ENCODE measurements at regions not wholly inside any gene's neighbourhood (a gene's known extent, or its start where the extent isn't known, plus 50 kb on each side); places are given as distances from the start of the nearest gene placed in this dataset.
A peak's percentile ranks its signal among the peaks of the same experiment; 100 is the strongest.

DNA sequence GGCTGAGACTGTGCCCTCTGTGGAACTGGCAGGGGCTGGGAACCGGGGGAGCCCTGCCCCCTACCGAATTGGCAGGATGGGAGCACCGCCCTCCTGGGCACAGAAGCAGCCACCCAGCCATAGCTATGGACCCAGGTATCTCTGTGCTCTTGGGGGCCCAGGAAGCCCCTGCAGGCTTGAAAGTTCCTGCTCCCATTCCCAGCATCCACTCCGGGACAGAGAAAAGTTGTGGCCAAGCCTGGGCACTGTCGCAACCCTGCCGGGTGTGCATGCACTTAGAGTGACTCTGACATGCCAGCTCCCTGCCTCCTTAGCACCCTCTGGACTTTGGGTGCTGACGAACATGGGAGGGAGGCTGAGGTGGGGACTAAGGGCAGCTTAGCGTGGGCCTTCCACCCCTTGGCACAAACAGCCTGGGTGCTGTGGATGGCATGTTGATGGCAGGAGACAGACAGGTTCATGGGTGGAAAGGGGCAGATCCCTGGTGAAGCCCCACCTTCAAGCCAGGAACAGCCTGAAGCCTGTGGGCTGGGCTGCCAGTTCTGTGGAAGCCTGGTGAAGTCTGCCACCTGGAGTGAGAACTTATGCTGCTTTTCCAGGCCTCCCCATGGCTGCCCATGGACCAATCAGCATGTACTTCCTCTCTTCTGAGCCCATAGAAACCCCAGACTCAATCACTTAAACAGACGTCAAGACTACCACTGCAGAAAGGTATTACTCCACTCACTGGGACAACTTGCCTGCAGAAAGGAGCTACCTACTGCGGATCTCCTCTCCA is 279.0 kb downstream of the ATXN7L3B start:
- H3K36me3 Mint-ChIP-seq (ENCODE audit: low read depth), result no peaks in the 10 kb centered on the region
- H3K4me3 Mint-ChIP-seq, result no peak overlapping the region
- no peaks in the 10 kb centered on the region for H3K4me1 Mint-ChIP-seq
- H3K27me3 Mint-ChIP-seq, result no peaks in the 10 kb centered on the region
- no peak for ATAC-seq (replicated peaks)
- no peak overlapping the region for H3K27ac Mint-ChIP-seq
- peaks cover 12% of the 10 kb centered on the region for H3K9me3 Mint-ChIP-seq

DNA sequence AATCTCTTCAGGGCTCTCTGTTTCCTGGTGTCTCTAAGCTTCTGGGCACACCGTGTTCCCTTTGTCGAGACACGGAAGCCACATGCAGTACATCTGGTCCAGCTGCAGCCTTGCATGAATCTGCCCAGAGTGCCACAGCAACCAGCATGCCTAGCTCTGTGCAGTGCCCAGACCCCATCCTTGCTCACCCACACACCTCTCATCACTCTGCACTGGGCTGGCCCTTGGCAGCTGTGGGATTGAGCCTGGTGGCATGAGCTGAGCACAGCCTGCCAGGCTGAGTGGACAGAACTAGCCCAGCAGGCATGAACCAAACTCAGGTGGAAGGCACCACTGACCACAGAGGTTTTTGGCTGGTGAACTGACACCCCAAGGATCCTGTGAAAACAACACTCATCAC is 279.9 kb downstream of the ATXN7L3B start:
- Mint-ChIP-seq H3K9me3 (peaks cover 12% of the 10 kb centered on the region), H3K4me3 (no peak overlapping the region), H3K27ac (no peak overlapping the region), H3K4me1 (no peaks in the 10 kb centered on the region), H3K27me3 (no peaks in the 10 kb centered on the region), H3K36me3 (ENCODE audit: low read depth) (no peaks in the 10 kb centered on the region)
- no peak for ATAC-seq (replicated peaks)

DNA sequence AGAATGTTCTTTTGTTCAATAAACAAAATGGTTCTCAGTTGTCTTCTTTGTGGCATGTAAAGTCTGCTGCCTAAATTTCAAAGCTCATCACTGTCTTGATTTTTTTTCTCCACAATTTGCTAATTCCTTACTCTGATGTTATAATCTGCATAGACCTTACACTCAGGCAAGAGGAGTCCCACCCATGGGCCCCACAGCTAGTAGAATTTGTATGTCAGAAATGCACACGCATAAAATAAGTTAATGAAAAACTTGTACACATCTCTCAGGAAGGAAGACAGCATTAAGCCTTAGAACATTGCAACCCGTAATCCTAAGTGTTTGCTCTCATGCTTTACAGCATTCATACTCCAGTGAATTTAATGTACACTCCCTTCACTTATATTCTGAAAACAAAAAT is 280.8 kb downstream of the ATXN7L3B start:
- no peaks in the 10 kb centered on the region for H3K36me3 Mint-ChIP-seq (ENCODE audit: low read depth)
- H3K27me3 Mint-ChIP-seq, result no peaks in the 10 kb centered on the region
- no peak for ATAC-seq (replicated peaks)
- peaks cover 12% of the 10 kb centered on the region for H3K9me3 Mint-ChIP-seq
- no peak overlapping the region for H3K27ac Mint-ChIP-seq
- H3K4me1 Mint-ChIP-seq, result no peaks in the 10 kb centered on the region
- no peak overlapping the region for H3K4me3 Mint-ChIP-seq

DNA sequence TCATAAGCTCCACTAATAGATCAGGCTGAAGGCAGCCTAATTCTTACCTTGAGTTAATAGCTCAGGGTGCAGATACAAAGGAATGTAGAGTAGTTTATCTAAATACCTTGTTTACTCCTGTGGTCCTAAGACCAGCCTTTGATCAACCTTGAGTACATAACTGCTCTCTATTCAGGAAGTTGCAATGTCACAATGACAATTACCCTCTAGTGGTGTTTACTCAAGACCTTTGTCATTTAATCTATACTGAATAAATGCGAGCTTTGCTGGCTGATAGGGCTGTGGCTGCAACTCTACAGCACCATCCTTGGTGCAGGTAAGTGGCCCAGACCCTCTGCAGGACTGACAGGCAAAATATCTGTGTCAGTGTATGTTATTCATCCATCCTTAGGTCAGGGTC is 282.7 kb downstream of the ATXN7L3B start:
- Mint-ChIP-seq H3K27ac (no peak overlapping the region), H3K36me3 (ENCODE audit: low read depth) (no peaks in the 10 kb centered on the region), H3K4me3 (no peak overlapping the region), H3K9me3 (peaks cover 5% of the 10 kb centered on the region), H3K4me1 (no peaks in the 10 kb centered on the region), H3K27me3 (no peaks in the 10 kb centered on the region)
- ATAC-seq (replicated peaks), result no peak

DNA sequence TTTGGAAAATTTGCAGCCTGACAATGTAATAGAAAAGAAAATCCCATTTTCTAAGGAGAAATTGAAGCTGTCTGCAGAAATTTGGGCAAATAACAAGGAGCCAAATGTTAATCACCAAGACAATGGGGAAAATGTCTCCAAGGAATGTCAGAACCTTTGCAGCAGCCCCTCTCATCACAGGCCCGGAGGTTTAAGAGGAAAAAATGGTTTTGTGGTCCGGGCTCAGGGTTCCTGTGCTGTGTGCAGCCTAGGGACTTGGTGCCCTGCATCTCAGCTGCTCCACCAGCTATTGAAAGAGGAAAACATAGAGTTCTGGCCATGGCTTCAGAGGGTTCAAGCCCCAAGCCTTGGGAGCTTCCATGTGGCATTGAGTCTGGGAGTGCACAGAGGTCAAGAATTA is 298.9 kb downstream of the ATXN7L3B start:
- Mint-ChIP-seq H3K4me3 (no peak overlapping the region), H3K36me3 (ENCODE audit: low read depth) (no peaks in the 10 kb centered on the region), H3K27me3 (no peaks in the 10 kb centered on the region), H3K9me3 (peaks cover 8% of the 10 kb centered on the region), H3K4me1 (no peaks in the 10 kb centered on the region), H3K27ac (no peak overlapping the region)
- ATAC-seq (replicated peaks), result no peak

DNA sequence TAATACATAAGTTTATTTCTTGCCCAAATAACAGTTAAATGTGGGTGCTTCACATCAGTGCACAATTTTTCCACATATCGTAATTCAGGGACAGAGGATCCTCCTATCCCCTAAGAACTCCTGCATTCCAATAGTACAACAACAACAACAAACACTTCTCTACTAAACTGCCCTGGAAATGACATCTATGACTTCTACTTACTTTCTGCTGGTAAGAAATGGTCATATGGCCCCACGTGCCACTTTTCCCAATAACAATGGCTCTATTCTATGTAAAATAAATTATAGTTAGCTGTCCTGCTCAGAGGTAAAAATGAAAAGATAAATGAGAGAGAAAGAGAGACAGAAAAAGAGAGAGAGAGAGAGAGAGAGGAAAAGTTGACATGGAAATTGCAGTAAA is 308.5 kb downstream of the ATXN7L3B start:
- Mint-ChIP-seq H3K4me1 (no peaks in the 10 kb centered on the region), H3K9me3 (no peaks in the 10 kb centered on the region), H3K4me3 (no peak overlapping the region), H3K27ac (no peak overlapping the region), H3K36me3 (ENCODE audit: low read depth) (no peaks in the 10 kb centered on the region), H3K27me3 (no peaks in the 10 kb centered on the region)
- ATAC-seq (replicated peaks), result no peak

DNA sequence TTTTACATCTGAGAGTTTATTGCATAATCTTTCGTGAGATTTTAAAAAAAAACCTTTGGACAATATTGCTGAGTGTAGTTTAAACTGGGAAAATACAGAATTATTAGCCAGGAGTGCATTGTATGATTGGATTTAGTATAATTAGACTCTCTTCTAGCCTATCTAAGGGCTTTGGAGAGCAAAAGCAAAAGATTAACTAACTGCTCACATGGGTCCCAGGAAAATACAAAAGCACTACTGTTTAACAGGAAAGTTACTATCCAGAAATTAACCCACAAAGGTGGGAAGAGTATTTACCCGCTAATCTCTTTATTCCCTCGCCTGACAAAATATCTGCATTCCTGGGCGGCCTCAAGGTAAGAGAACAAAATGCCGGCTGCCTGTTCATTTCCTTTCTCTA is 309.5 kb downstream of the ATXN7L3B start:
- H3K27ac Mint-ChIP-seq, result no peak overlapping the region
- H3K9me3 Mint-ChIP-seq, result no peaks in the 10 kb centered on the region
- no peak for ATAC-seq (replicated peaks)
- no peaks in the 10 kb centered on the region for H3K27me3 Mint-ChIP-seq
- no peak overlapping the region for H3K4me3 Mint-ChIP-seq
- no peaks in the 10 kb centered on the region for H3K4me1 Mint-ChIP-seq
- no peaks in the 10 kb centered on the region for H3K36me3 Mint-ChIP-seq (ENCODE audit: low read depth)

DNA sequence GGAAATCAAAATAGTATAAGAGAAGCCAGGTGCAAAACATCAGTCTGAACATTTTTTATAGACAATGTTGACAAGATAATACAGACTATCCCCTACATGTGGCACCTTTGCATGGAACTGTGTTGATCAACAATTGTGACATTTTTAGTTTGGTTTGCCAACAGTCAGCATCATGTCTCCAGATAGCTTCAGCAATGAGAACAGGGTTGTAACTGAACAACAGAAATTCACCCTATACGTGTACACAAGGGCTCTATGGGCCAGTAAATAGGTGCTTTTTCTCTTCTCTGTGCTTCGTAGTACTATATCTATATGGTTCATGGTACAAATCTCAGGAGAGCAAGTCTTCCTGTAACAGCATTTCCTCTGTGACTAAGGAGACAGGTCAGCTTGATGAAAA is 310.4 kb downstream of the ATXN7L3B start:
- Mint-ChIP-seq H3K9me3 (no peaks in the 10 kb centered on the region), H3K27me3 (no peaks in the 10 kb centered on the region), H3K27ac (no peak overlapping the region), H3K36me3 (ENCODE audit: low read depth) (no peaks in the 10 kb centered on the region), H3K4me3 (no peak overlapping the region), H3K4me1 (no peaks in the 10 kb centered on the region)
- no peak for ATAC-seq (replicated peaks)

DNA sequence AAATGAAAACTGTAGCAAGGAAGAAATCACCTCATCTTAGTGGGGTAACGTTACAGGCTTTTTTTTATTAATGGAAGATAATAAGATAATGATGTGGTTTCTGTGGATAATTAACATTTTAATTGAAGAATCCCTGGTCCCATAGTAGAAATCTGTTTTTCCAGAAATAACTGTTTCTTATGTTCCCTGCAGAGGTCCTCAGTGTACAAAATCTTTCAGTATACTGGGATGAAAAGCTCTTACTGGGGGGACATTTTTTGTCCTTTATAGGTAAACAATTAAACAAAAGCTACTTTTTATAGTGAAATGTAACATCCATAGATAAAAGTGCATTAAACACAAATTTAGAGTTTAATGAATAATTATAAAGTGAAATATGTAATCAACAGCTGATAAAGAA is 312.2 kb downstream of the ATXN7L3B start:
- Mint-ChIP-seq H3K9me3 (no peaks in the 10 kb centered on the region), H3K4me3 (no peak overlapping the region)
- no peak for ATAC-seq (replicated peaks)

DNA sequence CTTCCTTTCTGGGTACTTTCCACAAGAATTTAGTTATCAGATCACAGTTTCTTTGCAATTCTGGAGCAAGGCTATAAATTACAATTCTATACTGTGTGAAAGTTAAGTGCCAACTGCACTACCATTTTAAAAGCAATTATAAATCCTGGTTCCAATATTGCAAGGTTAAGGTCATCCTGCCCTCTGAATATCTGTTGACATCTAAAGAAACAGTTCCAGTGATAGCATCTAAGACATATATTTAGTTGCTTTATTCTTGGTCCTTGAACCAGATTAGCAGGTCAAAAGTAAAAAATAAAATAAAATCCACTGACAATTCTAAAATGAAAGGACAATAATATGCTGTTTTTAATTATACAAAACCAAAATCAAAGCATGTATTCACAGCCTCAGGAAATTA is 334.2 kb downstream of the ATXN7L3B start:
- H3K9me3 Mint-ChIP-seq, result no peaks in the 10 kb centered on the region

More for the DNA sequence above, 312.2 kb downstream of the ATXN7L3B start:
- no peaks in the 10 kb centered on the region for H3K27me3 Mint-ChIP-seq
- no peaks in the 10 kb centered on the region for H3K36me3 Mint-ChIP-seq (ENCODE audit: low read depth)
- no peak overlapping the region for H3K27ac Mint-ChIP-seq
- no peaks in the 10 kb centered on the region for H3K4me1 Mint-ChIP-seq

DNA sequence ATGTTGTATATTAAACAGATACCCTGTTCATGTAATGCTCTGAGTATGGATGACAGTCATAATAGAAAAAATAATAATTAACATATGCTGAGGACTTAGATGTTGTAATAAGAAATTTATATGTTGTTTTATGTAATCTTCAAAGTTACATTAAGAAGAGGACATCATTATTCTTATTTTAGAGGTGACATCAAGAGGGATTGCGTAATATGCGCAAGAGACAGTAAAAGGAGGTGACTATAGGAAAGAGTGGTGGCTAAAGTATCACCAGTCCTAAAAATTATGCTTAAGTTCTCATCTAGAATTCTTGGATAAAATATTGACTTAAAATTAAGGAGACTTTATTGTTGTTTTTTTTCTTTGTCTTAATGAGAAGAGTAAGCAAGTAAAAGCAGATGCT is 323.9 kb downstream of the KCNC2 start:
- no peak for ATAC-seq (replicated peaks)
- H3K9me3 Mint-ChIP-seq, result no peaks in the 10 kb centered on the region
- H3K36me3 Mint-ChIP-seq (ENCODE audit: low read depth), result no peaks in the 10 kb centered on the region
- no peak overlapping the region for H3K4me3 Mint-ChIP-seq
- no peak overlapping the region for H3K27ac Mint-ChIP-seq
- H3K4me1 Mint-ChIP-seq, result peaks cover 14% of the 10 kb centered on the region
- no peaks in the 10 kb centered on the region for H3K27me3 Mint-ChIP-seq

More for the DNA sequence above, 334.2 kb downstream of the ATXN7L3B start:
- no peak for ATAC-seq (replicated peaks)
- Mint-ChIP-seq H3K4me3 (no peak overlapping the region), H3K27ac (no peak overlapping the region), H3K27me3 (no peaks in the 10 kb centered on the region), H3K4me1 (no peaks in the 10 kb centered on the region), H3K36me3 (ENCODE audit: low read depth) (no peaks in the 10 kb centered on the region)

DNA sequence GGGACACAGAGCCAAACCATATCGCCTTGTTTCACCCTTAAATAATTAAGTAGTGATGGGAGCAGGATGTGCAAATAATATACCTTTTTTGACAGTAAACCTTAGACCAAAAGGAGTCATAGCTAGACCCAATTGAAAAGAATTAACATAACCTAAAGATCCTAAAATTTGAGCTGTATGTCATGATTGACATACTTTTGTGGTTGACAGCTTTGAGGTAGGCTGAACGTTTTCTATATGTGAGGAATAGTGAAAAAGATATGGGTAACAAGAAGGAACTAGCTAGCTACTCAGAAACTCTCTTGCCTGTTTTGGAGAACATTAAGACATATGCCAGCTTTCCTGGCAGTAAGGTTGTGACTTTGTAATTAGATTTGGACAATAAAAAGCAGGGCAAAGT is 320.6 kb downstream of the KCNC2 start:
- Mint-ChIP-seq H3K4me1 (peaks cover 19% of the 10 kb centered on the region), H3K9me3 (no peaks in the 10 kb centered on the region), H3K36me3 (ENCODE audit: low read depth) (no peaks in the 10 kb centered on the region), H3K27ac (peak overlapping the region; percentile 46), H3K27me3 (no peaks in the 10 kb centered on the region), H3K4me3 (peak overlapping the region; percentile 47)
- ATAC-seq (replicated peaks), result peak; percentile 64

DNA sequence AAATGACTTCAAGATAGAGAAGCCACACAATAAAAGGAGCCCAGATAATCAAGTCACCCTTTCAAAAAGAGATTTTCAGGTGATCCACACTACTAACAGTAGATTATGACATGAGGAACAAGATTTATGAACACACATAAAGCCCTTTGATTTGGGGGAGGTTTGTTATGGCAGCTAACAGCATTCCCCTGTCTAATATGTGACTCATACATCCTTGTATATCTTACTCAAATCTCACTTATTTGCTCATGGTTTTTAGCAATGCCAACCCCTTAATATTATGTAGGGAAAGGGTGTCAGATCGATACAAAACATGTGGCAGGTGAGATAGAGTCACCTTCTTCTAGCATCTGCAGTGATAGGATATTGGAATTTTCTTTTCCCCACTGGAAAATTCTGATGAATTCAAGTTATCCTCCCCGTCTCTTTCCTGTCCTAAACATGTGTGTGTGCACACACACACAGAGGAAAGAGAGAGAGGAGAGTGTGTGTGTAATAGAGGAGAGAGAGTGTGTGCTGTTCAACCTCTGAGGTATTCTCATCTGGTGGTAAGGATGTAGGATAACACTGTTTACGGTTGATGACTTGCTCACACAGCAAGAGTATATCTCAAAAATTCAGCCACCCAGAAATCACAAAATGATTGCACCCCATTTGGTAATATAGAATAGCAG is 319.9 kb downstream of the KCNC2 start:
- H3K4me3 Mint-ChIP-seq, result peak overlapping the region; percentile 47

DNA sequence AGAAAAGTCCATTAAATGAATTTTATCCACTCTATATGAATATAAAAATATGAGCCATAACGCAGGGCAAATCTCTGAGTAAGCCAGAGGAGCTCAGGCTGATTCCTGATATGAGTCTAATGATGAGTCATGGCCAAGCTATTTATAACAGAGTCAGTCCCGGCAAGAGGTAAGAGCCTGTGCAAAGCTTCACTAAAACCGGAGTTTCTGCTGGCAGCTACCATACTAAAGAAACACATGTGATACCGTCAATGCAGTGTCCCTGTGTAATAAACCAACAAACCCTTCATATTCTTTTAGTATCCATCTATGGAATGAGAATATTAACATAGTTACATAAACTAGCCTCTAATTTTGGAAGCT is 319.4 kb downstream of the KCNC2 start:
- no peaks in the 10 kb centered on the region for H3K36me3 Mint-ChIP-seq (ENCODE audit: low read depth)
- H3K4me3 Mint-ChIP-seq, result peak overlapping the region; percentile 47
- peak; percentile 93 for ATAC-seq (replicated peaks)
- H3K4me1 Mint-ChIP-seq, result peaks cover 19% of the 10 kb centered on the region
- H3K27me3 Mint-ChIP-seq, result no peaks in the 10 kb centered on the region
- peak overlapping the region; percentile 46 for H3K27ac Mint-ChIP-seq
- H3K9me3 Mint-ChIP-seq, result no peaks in the 10 kb centered on the region

More for the DNA sequence above, 319.9 kb downstream of the KCNC2 start:
- Mint-ChIP-seq H3K36me3 (ENCODE audit: low read depth) (no peaks in the 10 kb centered on the region), H3K9me3 (no peaks in the 10 kb centered on the region), H3K4me1 (peaks cover 19% of the 10 kb centered on the region), H3K27ac (peak overlapping the region; percentile 46), H3K27me3 (no peaks in the 10 kb centered on the region)
- ATAC-seq (replicated peaks), result peak; percentile 63

DNA sequence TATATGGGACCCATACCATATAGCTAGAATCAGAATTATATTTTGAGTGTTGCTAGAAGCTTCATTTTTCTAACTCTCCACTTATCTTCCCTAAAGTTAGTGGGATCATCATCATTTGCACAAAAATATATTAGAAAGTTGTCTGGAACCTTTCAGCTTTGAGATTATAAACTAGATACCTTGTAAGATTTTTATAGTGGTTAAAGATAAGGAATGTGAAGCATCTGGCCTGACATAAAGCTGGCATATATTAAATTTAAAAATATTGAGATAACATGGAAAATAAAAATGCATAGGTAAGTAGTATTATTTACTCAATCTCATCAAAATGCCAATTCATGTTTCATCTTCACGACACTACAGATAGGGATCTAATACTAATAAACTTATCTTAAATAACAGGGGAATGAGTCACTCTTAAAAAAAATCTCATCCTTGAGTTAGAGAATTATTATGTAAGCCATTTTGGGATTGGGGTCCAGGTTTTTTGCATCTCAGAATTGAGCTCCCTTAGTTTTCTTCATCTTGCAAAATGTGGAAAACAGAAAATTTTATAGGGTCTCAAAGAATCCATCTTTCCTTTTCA is 318.5 kb downstream of the KCNC2 start:
- H3K36me3 Mint-ChIP-seq (ENCODE audit: low read depth), result no peaks in the 10 kb centered on the region
- no peak for ATAC-seq (replicated peaks)
- H3K4me1 Mint-ChIP-seq, result peaks cover 19% of the 10 kb centered on the region
- no peaks in the 10 kb centered on the region for H3K9me3 Mint-ChIP-seq
- H3K27ac Mint-ChIP-seq, result no peak overlapping the region
- no peak overlapping the region for H3K4me3 Mint-ChIP-seq
- H3K27me3 Mint-ChIP-seq, result no peaks in the 10 kb centered on the region

Measured in activated T-helper 17 cell treated with anti-CD3 and anti-CD28 coated beads, Interleukin-2, amount 50 U/mL, for 72 hours (primary cell).